H9 (cell line): ENCODE measurements at regions not wholly inside any gene's neighbourhood (a gene's known extent, or its start where the extent isn't known, plus 50 kb on each side); places are given as distances from the start of the nearest gene placed in this dataset.
"Not testable (repeated sequence)": the region's sequence is repeated elsewhere in the genome, so short reads cannot be mapped to it uniquely, and the experiment has no call there.

Source experiments
- DNase-seq: peaks from one replicate; pipeline ENCODE4 v3.0.0-alpha.2; 2017
- H2AFZ ChIP-seq: one replicate; pipeline ENCODE4 v1.6.1; 2013; ENCODE audit warnings: mild to moderate bottlenecking, low read length, control low read depth, moderate library complexity
- H2AK5ac ChIP-seq: 2 replicates; pipeline ENCODE4 v1.6.1; 2013; ENCODE audit warnings: low read length, control low read depth, mixed read lengths; ENCODE audit not compliant: insufficient read length
- H2BK120ac ChIP-seq: one replicate; pipeline ENCODE4 v1.6.1; 2013; ENCODE audit warnings: low read depth, mild to moderate bottlenecking, low read length, control low read depth, inconsistent platforms; ENCODE audit not compliant: poor library complexity, severe bottlenecking
- H2BK12ac ChIP-seq: 2 replicates; pipeline ENCODE4 v1.6.1; 2013; ENCODE audit warnings: low read length, control low read depth, mixed read lengths, low read depth; ENCODE audit not compliant: insufficient read length
- H2BK15ac ChIP-seq: 2 replicates; pipeline ENCODE4 v1.6.1; 2013; ENCODE audit warnings: low read depth, low read length, control low read depth
- H2BK20ac ChIP-seq: one replicate; pipeline ENCODE4 v1.6.1; 2013; ENCODE audit warnings: low read depth, mild to moderate bottlenecking, low read length, control low read depth, inconsistent platforms; ENCODE audit not compliant: poor library complexity, severe bottlenecking
- H2BK5ac ChIP-seq: 2 replicates; pipeline ENCODE4 v1.6.1; 2013; ENCODE audit warnings: low read length, control low read depth, mixed read lengths; ENCODE audit not compliant: insufficient read length
- H3K14ac ChIP-seq: 2 replicates; pipeline ENCODE4 v1.6.1; 2013; ENCODE audit warnings: low read length, control low read depth; ENCODE audit not compliant: insufficient read depth
- H3K18ac ChIP-seq: 2 replicates; pipeline ENCODE4 v1.6.1; 2013; ENCODE audit warnings: low read depth, mild to moderate bottlenecking, mixed read lengths, low read length, control low read depth; ENCODE audit not compliant: insufficient read length
- H3K23ac ChIP-seq: 2 replicates; pipeline ENCODE4 v1.6.1; 2013; ENCODE audit warnings: low read length, control low read depth, mixed read lengths, low read depth; ENCODE audit not compliant: insufficient read length
- H3K23me2 ChIP-seq: 2 replicates; pipeline ENCODE4 v1.6.1; 2013; ENCODE audit warnings: low read depth, mild to moderate bottlenecking, mixed read lengths, low read length, control low read depth; ENCODE audit not compliant: insufficient read length, poor library complexity, severe bottlenecking
- H3K27ac ChIP-seq: 2 replicates; pipeline ENCODE4 v1.5.1; 2013; ENCODE audit warnings: low read length, control low read depth, mixed read lengths, low read depth; ENCODE audit not compliant: insufficient read length
- H3K27me3 ChIP-seq: 2 replicates; pipeline ENCODE4 v1.6.1; 2013; ENCODE audit warnings: low read length, control low read depth, inconsistent platforms; ENCODE audit not compliant: insufficient read depth
- H3K4ac ChIP-seq: 2 replicates; pipeline ENCODE4 v1.6.1; 2013; ENCODE audit warnings: low read depth, mild to moderate bottlenecking, control low read depth, inconsistent platforms, low read length, moderate library complexity
- H3K4me1 ChIP-seq: 2 replicates; pipeline ENCODE4 v1.6.1; 2013; ENCODE audit warnings: low read length, control low read depth, inconsistent platforms; ENCODE audit not compliant: insufficient read depth
- H3K4me2 ChIP-seq: 2 replicates; pipeline ENCODE4 v1.6.1; 2013; ENCODE audit warnings: low read length, control low read depth, mixed read lengths; ENCODE audit not compliant: insufficient read length, insufficient read depth
- H3K56ac ChIP-seq: 2 replicates; pipeline ENCODE4 v1.6.1; 2013; ENCODE audit warnings: low read depth, mild to moderate bottlenecking, mixed read lengths, low read length, control low read depth; ENCODE audit not compliant: insufficient read length
- H3K79me1 ChIP-seq: 2 replicates; pipeline ENCODE4 v1.6.1; 2013; ENCODE audit warnings: low read depth, mild to moderate bottlenecking, moderate library complexity, low read length, control low read depth, inconsistent platforms; ENCODE audit not compliant: insufficient read depth, poor library complexity, severe bottlenecking
- H3K79me2 ChIP-seq: 2 replicates; pipeline ENCODE4 v1.6.1; 2013; ENCODE audit warnings: low read length, control low read depth, inconsistent platforms; ENCODE audit not compliant: insufficient read depth
- H3K9ac ChIP-seq: 2 replicates; pipeline ENCODE4 v1.6.1; 2013; ENCODE audit warnings: low read length, control low read depth, mixed read lengths; ENCODE audit not compliant: insufficient read length; ENCODE audit errors: extremely low read depth
- H3K9me3 ChIP-seq: one replicate; pipeline ENCODE4 v1.6.1; 2013; ENCODE audit warnings: low read depth, low read length, inconsistent platforms; ENCODE audit not compliant: control insufficient read depth
- H3T11ph ChIP-seq: one replicate; pipeline ENCODE4 v1.6.1; 2013; ENCODE audit warnings: mild to moderate bottlenecking, low read length, control low read depth, inconsistent platforms
- H4K20me1 ChIP-seq: one replicate; pipeline ENCODE4 v1.6.1; 2013; ENCODE audit not compliant: control insufficient read depth, insufficient read length, insufficient read depth
- H4K5ac ChIP-seq: 2 replicates; pipeline ENCODE4 v1.6.1; 2013; ENCODE audit warnings: low read depth, mild to moderate bottlenecking, mixed read lengths, low read length, control low read depth; ENCODE audit not compliant: insufficient read length
- H4K8ac ChIP-seq: replicated peaks from 2 replicates; pipeline ENCODE4 v1.6.1; 2013; ENCODE audit warnings: low read length, control low read depth, mixed read lengths, low read depth; ENCODE audit not compliant: insufficient read length
- H4K91ac ChIP-seq: 2 replicates; pipeline ENCODE4 v1.6.1; 2013; ENCODE audit warnings: low read depth, mild to moderate bottlenecking, moderate library complexity, mixed read lengths, low read length, control low read depth; ENCODE audit not compliant: insufficient read length
- H3K27ac Mint-ChIP-seq, 3 experiments: 2 replicates in 2 of 3; 3 replicates in 1 of 3; pipeline ENCODE4 v1.8.0; 2020 to 2021; ENCODE audit warnings: mixed read lengths in 3 of 3, mild to moderate bottlenecking in 1 of 3, moderate library complexity in 1 of 3
- H3K27me3 Mint-ChIP-seq: 2 replicates; pipeline ENCODE4 v1.8.0; 2021; ENCODE audit warnings: low read depth, mild to moderate bottlenecking, moderate library complexity, mixed read lengths
- H3K36me3 Mint-ChIP-seq, 3 experiments: 2 replicates in 2 of 3; 3 replicates in 1 of 3; pipeline ENCODE4 v1.8.0; 2020 to 2021; ENCODE audit warnings: low read depth in 3 of 3, mixed read lengths in 3 of 3; ENCODE audit not compliant: insufficient read depth in 1 of 3
- H3K4me1 Mint-ChIP-seq, 2 experiments: 2 replicates each; pipeline ENCODE4 v1.8.0; 2020; ENCODE audit warnings: mixed read lengths in 2 of 2
- H3K4me3 Mint-ChIP-seq, 2 experiments: 2 replicates in 1 of 2; 3 replicates in 1 of 2; pipeline ENCODE4 v1.8.0; 2020 to 2021; ENCODE audit warnings: mild to moderate bottlenecking in 2 of 2, mixed read lengths in 2 of 2, moderate library complexity in 1 of 2
- H3K9me3 Mint-ChIP-seq, 2 experiments: 2 replicates in 1 of 2; 3 replicates in 1 of 2; pipeline ENCODE4 v1.8.0; 2020; ENCODE audit warnings: mild to moderate bottlenecking in 2 of 2, mixed read lengths in 2 of 2, moderate library complexity in 1 of 2
- WGBS: extraction: QIAGEN DNeasy Blood & Tissue Kit; methylation state at CpG from one replicate; pipeline ENCODE4 v1.1.7; 2013; ENCODE audit warnings: missing lambda C conversion rate, low lambda C conversion rate, mixed read lengths; ENCODE audit not compliant: insufficient read length; ENCODE audit errors: extremely low coverage; 5-methylcytosine and 5-hydroxymethylcytosine counted together
- TF ChIP-seq, protein P1 (sequence below): fragments of 200-600 bp; sonication (generic); conservative IDR thresholded peaks from 3 replicates; pipeline ENCODE4 v1.8.0; 2021; ENCODE audit warnings: antibody characterized with exemption, mild to moderate bottlenecking

DNA sequence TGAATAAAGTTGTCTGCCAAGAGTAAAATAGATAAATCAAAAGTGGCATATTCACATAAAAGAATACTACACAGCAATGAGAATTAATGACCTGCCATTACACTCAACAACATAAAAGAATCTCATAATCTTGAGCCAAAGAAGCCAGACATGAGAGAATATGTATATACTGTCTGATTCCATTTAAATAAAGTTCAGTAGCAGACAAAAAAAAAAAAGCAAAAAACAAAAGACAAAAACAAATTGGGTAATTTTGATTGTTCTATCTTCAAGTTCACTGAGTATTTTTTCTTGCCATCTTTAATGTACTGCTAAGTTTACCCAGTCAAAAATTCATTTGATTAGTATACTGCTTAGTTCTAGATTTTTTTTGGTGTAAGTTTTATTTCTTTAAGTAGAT is 87.9 kb upstream of the TRPC7 start:
- no peak overlapping the region for H3K56ac ChIP-seq
- H3K79me1 ChIP-seq: no peaks in the 10 kb centered on the region
- no peak overlapping the region for H2AK5ac ChIP-seq
- no peaks in the 10 kb centered on the region for H3K9me3 ChIP-seq
- Mint-ChIP-seq H3K36me3 (peaks cover 0 to 9% (median 2%) of the 10 kb centered on the region in 3 experiments; a peak in 4 of 7 replicates), H3K27me3 (no peaks in the 10 kb centered on the region), H3K27ac (no peak overlapping the region), H3K9me3 (peaks cover 5% of the 10 kb centered on the region in 2 experiments), H3K4me3 (no peak overlapping the region), H3K4me1 (peaks cover 3 to 15% of the 10 kb centered on the region in 2 experiments)
- no peak for DNase-seq
- no peak overlapping the region for H4K91ac ChIP-seq
- H4K5ac ChIP-seq: no peak overlapping the region
- H3K18ac ChIP-seq: no peak overlapping the region
- no peak overlapping the region for H3K4me2 ChIP-seq
- no peak overlapping the region for H3K23ac ChIP-seq
- H2BK20ac ChIP-seq: no peak overlapping the region
- TF ChIP-seq, protein P1, sequence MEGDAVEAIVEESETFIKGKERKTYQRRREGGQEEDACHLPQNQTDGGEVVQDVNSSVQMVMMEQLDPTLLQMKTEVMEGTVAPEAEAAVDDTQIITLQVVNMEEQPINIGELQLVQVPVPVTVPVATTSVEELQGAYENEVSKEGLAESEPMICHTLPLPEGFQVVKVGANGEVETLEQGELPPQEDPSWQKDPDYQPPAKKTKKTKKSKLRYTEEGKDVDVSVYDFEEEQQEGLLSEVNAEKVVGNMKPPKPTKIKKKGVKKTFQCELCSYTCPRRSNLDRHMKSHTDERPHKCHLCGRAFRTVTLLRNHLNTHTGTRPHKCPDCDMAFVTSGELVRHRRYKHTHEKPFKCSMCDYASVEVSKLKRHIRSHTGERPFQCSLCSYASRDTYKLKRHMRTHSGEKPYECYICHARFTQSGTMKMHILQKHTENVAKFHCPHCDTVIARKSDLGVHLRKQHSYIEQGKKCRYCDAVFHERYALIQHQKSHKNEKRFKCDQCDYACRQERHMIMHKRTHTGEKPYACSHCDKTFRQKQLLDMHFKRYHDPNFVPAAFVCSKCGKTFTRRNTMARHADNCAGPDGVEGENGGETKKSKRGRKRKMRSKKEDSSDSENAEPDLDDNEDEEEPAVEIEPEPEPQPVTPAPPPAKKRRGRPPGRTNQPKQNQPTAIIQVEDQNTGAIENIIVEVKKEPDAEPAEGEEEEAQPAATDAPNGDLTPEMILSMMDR: no peak
- no peak overlapping the region for H3K27ac ChIP-seq
- no peak overlapping the region for H2BK5ac ChIP-seq
- H3K4me1 ChIP-seq: no peaks in the 10 kb centered on the region
- no peaks in the 10 kb centered on the region for H3K79me2 ChIP-seq
- H4K8ac ChIP-seq: no peak overlapping the region
- H2BK15ac ChIP-seq: no peak overlapping the region
- no peak overlapping the region for H3T11ph ChIP-seq
- H2BK12ac ChIP-seq: no peak overlapping the region
- no peaks in the 10 kb centered on the region for H3K23me2 ChIP-seq
- no peak overlapping the region for H3K14ac ChIP-seq
- no peaks in the 10 kb centered on the region for H3K27me3 ChIP-seq
- no peak overlapping the region for H2BK120ac ChIP-seq
- no peak overlapping the region for H2AFZ ChIP-seq
- H4K20me1 ChIP-seq: no peaks in the 10 kb centered on the region
- no peak overlapping the region for H3K4ac ChIP-seq
- H3K9ac ChIP-seq: no peak overlapping the region

DNA sequence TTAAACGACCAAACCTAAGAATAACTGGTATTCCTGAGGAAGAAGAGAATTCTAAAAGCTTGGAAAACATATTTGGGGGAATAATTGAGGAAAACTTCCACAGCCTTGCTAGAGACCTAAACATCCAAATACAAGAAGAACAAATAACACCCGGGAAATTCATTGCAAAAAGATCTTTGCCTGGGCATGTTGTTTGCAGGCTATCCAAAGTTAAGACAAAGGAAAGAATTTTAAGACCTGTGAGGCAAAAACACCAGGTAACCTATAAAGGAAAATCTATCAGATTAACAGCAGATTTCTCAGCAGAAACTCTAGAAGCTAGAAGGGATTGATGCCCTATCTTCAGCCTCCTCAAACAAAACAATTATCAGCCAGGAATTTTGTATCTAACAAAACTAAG is 82.2 kb upstream of the TRPC7 start:
- not testable (repeated sequence) for H3K27ac ChIP-seq, H2BK5ac ChIP-seq, H3K27me3 ChIP-seq, H4K91ac ChIP-seq, H3K27me3 Mint-ChIP-seq, H3K14ac ChIP-seq, H2BK15ac ChIP-seq, H3K4me2 ChIP-seq, H2AK5ac ChIP-seq, H3T11ph ChIP-seq, H2BK12ac ChIP-seq, H3K18ac ChIP-seq, H2BK120ac ChIP-seq, H3K9me3 ChIP-seq, H3K79me2 ChIP-seq, H3K56ac ChIP-seq, H3K9ac ChIP-seq, H3K4ac ChIP-seq, H3K23ac ChIP-seq, H2BK20ac ChIP-seq, H3K4me1 ChIP-seq, H4K20me1 ChIP-seq, H4K8ac ChIP-seq, DNase-seq, H3K23me2 ChIP-seq, H3K79me1 ChIP-seq, H2AFZ ChIP-seq, H4K5ac ChIP-seq, H3K4me3 Mint-ChIP-seq
- no CpG with 5 or more reads among the region's 2 CpGs for WGBS
- Mint-ChIP-seq H3K9me3 (peaks cover 13 to 24% of the 10 kb centered on the region in 2 experiments), H3K36me3 (peaks cover 2 to 33% (median 7%) of the 10 kb centered on the region in 3 experiments; a peak in 6 of 7 replicates), H3K4me1 (peaks cover 17 to 27% of the 10 kb centered on the region in 2 experiments), H3K27ac (peak overlapping the region in 2 of 3 experiments; percentile 36 to 79; a peak in 2 of 7 replicates)
